Hepatocyte (in vitro differentiated cells): ENCODE measurements at regions not wholly inside any gene's neighbourhood (a gene's known extent, or its start where the extent isn't known, plus 50 kb on each side); places are given as distances from the start of the nearest gene placed in this dataset.

Source experiments
- CTCF ChIP-seq: fragments of 200-600 bp; sonication (generic); IDR thresholded peaks from 2 replicates; pipeline ENCODE4 v1.5.1; 2016; ENCODE audit warnings: antibody characterized with exemption, mild to moderate bottlenecking; ENCODE audit not compliant: poor library complexity
- EZH2phosphoT487 ChIP-seq: fragments of 200-600 bp; sonication (generic); IDR thresholded peaks from one replicate; pipeline ENCODE4 v1.6.1; 2018; ENCODE audit warnings: antibody characterized with exemption, mild to moderate bottlenecking, low read depth, moderate library complexity; ENCODE audit not compliant: unreplicated experiment, severe bottlenecking

- TF ChIP-seq CTCF (no peak), EZH2phosphoT487 (no peak)
These were observed 120.3 kb upstream of the AFF2 start for GRCh38 chrX:148380107-148380506.
